NCI-H1694 (cell line): ENCODE measurements at regions not wholly inside any gene's neighbourhood (a gene's known extent, or its start where the extent isn't known, plus 50 kb on each side); places are given as distances from the start of the nearest gene placed in this dataset.
"Not testable (repeated sequence)": the region's sequence is repeated elsewhere in the genome, so short reads cannot be mapped to it uniquely, and the experiment has no call there.

Experiments
- DNase-seq: peaks from one replicate; lab custom pipeline; 2025; lab: John Stamatoyannopoulos, UW

- peak; percentile 11 for DNase-seq
These were observed 330.4 kb downstream of the GBA3 start for GRCh38 chr4:23023121-23023520.

- DNase-seq = no peak
These were observed 329.3 kb downstream of the GBA3 start for GRCh38 chr4:23022032-23022431.

- DNase-seq = no peak
These were observed 328.3 kb downstream of the GBA3 start for GRCh38 chr4:23021040-23021439.

GRCh38 chr4:23020399-23020798, 327.7 kb downstream of the GBA3 start:
- DNase-seq = not testable (repeated sequence)

- no peak for DNase-seq
These were observed 324.2 kb downstream of the GBA3 start for GRCh38 chr4:23016981-23017380.

GRCh38 chr4:23015821-23016220, 323.1 kb downstream of the GBA3 start:
- no peak for DNase-seq

GRCh38 chr4:23009093-23009492, 316.4 kb downstream of the GBA3 start:
- no peak for DNase-seq

- no peak for DNase-seq
These were observed 314.0 kb downstream of the GBA3 start for GRCh38 chr4:23006756-23007155.

GRCh38 chr4:23005691-23006090, 313.0 kb downstream of the GBA3 start:
- DNase-seq = no peak

- no peak for DNase-seq
These were observed 308.7 kb downstream of the GBA3 start for GRCh38 chr4:23001478-23001877.

GRCh38 chr4:22999419-22999818, 306.7 kb downstream of the GBA3 start:
- DNase-seq = no peak

- no peak for DNase-seq
These were observed 304.9 kb downstream of the GBA3 start for GRCh38 chr4:22997358-22998224.

GRCh38 chr4:22991576-22991975, 298.8 kb downstream of the GBA3 start:
- DNase-seq = no peak

- no peak for DNase-seq
These were observed 295.8 kb downstream of the GBA3 start for GRCh38 chr4:22988526-22988925.

GRCh38 chr4:22987870-22988269, 295.1 kb downstream of the GBA3 start:
- no peak for DNase-seq

GRCh38 chr4:22986881-22987280, 294.1 kb downstream of the GBA3 start:
- DNase-seq = no peak

GRCh38 chr4:22986262-22986661, 293.5 kb downstream of the GBA3 start:
- no peak for DNase-seq

- DNase-seq = no peak
These were observed 291.7 kb downstream of the GBA3 start for GRCh38 chr4:22984390-22984789.

- no peak for DNase-seq
These were observed 285.9 kb downstream of the GBA3 start for GRCh38 chr4:22978656-22979055.

GRCh38 chr4:22970665-22971064, 277.9 kb downstream of the GBA3 start:
- DNase-seq = no peak

- DNase-seq = no peak
These were observed 276.7 kb downstream of the GBA3 start for GRCh38 chr4:22969287-22969896.

GRCh38 chr4:22962295-22962694, 269.6 kb downstream of the GBA3 start:
- DNase-seq = no peak

- DNase-seq = no peak
These were observed 266.7 kb downstream of the GBA3 start for GRCh38 chr4:22959483-22959882.
